ENCODE measurements at regions not wholly inside any gene's neighbourhood (a gene's known extent, or its start where the extent isn't known, plus 50 kb on each side); places are given as distances from the start of the nearest gene placed in this dataset.
"Not testable (repeated sequence)": the region's sequence is repeated elsewhere in the genome, so short reads cannot be mapped to it uniquely, and the experiment has no call there.

DNA sequence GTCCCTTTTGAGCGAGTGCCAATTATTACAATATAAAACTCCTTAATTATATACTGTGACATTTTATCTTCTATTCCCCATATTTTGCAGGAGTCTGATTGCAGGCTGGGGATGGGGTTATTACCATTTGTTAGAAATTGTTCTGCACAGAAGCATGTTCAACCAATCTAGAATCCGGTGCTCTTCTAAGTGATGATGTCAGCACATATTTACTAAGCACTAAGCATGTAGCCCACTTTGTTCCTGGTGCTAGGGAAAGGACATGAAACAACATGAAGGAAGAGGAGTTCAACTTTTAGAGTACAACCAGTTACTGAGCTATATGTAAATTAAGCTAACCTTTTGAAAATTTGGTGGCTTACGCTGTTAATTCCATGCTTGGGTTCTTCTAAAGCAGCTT lies 52.8 kb upstream of the IL1RAPL2 start:
- no peak for DNase-seq
- Mint-ChIP-seq H3K9me3 (no peaks in the 10 kb centered on the region), H3K27ac (no peak overlapping the region), H3K36me3 (no peaks in the 10 kb centered on the region), H3K27me3 (no peaks in the 10 kb centered on the region), H3K4me3 (no peak overlapping the region), H3K4me1 (no peaks in the 10 kb centered on the region)

DNA sequence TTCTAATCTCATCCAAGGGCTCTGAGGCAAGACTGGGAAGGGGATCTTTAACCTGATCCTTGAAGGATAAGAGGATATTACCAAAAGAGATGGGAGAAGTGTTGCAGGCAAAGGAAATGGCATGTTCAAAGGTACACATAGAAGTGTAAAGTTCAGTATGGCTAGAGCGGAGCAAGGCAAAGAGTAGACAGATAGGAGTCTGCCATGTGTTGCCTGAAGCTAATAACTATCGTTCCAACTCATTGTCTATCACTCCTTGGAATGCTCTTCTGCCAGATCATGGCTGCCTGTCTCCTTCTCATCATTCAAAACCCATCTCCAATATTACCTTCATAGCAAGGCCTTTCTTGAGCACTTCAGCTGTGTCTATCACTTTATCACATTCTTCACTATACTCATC lies 55.2 kb upstream of the IL1RAPL2 start:
- H3K9me3 Mint-ChIP-seq = no peaks in the 10 kb centered on the region
- no peak overlapping the region for H3K27ac Mint-ChIP-seq
- DNase-seq = no peak
- H3K36me3 Mint-ChIP-seq = no peaks in the 10 kb centered on the region
- no peaks in the 10 kb centered on the region for H3K27me3 Mint-ChIP-seq
- H3K4me3 Mint-ChIP-seq = no peak overlapping the region
- H3K4me1 Mint-ChIP-seq = no peaks in the 10 kb centered on the region

DNA sequence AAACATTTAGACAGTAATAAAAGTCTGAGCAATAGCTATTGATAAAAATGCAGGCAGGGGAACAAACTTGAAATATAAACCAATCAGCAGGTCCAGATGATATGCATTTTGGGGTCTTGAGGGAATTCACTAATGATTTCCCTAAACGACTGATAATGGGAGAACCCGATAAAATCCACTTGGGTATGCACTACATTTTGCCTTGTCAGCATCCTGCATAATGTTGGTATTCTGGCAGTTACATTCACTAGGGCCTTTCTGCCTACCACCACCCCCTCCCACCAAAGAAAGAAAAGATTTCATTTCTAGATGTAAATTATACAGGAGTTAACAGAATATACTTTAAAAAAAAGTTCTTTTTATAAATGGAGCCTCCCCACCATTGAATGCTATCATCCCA lies 63.5 kb upstream of the IL1RAPL2 start:
- Mint-ChIP-seq H3K36me3 (no peaks in the 10 kb centered on the region), H3K4me1 (no peaks in the 10 kb centered on the region), H3K9me3 (no peaks in the 10 kb centered on the region), H3K27me3 (no peaks in the 10 kb centered on the region), H3K4me3 (no peak overlapping the region), H3K27ac (no peak overlapping the region)
- no peak for DNase-seq

DNA sequence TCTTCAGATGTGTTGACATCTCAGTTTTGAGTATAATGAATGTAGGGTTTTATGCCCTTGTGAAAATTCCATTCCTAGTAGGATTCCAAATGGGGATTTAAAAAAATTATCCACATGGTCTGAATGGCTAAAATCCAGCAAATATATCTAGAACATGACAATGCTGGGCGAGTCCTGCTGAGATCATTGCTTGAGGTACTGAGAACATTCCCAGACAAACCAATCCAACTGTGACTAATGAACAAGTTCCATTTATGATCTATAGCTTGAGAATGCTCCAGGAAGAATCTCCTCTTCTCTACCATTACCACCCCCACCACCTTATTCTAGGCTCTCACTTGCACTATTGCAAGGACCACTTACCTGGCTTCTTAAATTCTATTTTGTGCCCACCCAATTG lies 77.2 kb upstream of the IL1RAPL2 start:
- Mint-ChIP-seq H3K4me3 (no peak overlapping the region), H3K4me1 (no peaks in the 10 kb centered on the region), H3K27ac (no peak overlapping the region), H3K27me3 (no peaks in the 10 kb centered on the region), H3K36me3 (no peaks in the 10 kb centered on the region), H3K9me3 (no peaks in the 10 kb centered on the region)
- DNase-seq = no peak

DNA sequence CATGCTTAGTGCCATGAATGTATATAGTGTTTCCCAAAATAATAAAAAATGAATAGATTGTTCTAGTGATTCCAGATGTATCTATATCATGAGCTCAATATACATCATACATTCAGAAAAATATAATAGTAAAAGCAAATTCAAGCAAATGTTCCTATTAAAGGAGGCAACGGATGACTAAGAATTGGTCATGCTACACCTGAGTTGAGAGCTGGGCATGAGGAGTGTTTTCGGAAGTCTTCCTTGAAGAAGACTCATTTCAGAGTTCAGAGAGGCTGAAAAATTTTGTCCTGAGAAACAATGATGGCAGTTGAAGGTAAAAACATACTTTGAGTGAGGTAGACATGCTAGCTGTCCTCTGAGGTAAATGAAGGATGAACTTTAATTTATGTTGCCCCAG lies 79.3 kb upstream of the IL1RAPL2 start:
- Mint-ChIP-seq H3K9me3 (no peaks in the 10 kb centered on the region), H3K4me1 (no peaks in the 10 kb centered on the region), H3K27me3 (no peaks in the 10 kb centered on the region), H3K27ac (no peak overlapping the region), H3K36me3 (no peaks in the 10 kb centered on the region), H3K4me3 (no peak overlapping the region)
- DNase-seq = no peak

DNA sequence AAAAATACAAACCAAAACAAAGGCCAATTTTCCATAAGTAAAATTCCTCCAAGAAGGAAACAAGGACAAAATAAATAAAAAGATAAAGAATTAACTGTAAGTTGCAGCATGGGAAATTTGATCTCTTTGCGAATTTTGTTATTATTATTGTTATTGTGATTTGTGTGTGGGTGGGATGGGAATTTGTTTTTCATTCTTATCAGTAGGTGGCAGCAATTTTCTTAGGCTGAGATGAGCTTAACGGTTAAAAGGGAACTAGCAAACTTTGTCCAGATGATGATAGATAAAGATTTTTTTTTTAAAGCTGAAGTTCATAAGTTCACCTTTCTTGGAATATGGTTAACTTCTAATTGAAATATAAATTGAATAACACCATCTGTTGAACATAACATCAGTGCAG lies 83.2 kb upstream of the IL1RAPL2 start:
- Mint-ChIP-seq H3K4me1 (no peaks in the 10 kb centered on the region), H3K27me3 (no peaks in the 10 kb centered on the region), H3K27ac (no peak overlapping the region), H3K4me3 (no peak overlapping the region), H3K9me3 (no peaks in the 10 kb centered on the region), H3K36me3 (no peaks in the 10 kb centered on the region)
- no peak for DNase-seq

DNA sequence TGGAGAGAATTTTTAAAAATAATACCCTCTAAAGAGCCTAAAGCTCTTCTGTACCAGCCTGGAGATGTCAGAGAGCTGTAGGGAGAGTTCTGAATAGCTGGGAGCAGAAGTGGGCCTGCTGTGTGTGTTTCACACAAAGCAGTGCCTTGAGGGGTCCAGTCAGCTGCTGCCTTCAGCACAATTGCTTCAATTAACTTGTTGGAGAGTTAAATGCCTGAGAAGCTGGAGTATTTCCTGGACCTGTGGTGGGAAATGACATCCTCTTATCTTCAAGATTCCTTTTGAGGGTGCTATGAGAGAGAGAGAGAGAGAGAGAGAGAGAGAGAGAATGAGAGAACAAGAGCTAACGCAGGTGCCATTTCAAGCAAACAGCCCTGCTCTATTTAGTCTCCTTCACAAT lies 96.2 kb upstream of the IL1RAPL2 start:
- Mint-ChIP-seq H3K36me3 (no peaks in the 10 kb centered on the region), H3K4me1 (no peaks in the 10 kb centered on the region), H3K4me3 (no peak overlapping the region), H3K27me3 (no peaks in the 10 kb centered on the region), H3K27ac (no peak overlapping the region), H3K9me3 (no peaks in the 10 kb centered on the region)
- no peak for DNase-seq

DNA sequence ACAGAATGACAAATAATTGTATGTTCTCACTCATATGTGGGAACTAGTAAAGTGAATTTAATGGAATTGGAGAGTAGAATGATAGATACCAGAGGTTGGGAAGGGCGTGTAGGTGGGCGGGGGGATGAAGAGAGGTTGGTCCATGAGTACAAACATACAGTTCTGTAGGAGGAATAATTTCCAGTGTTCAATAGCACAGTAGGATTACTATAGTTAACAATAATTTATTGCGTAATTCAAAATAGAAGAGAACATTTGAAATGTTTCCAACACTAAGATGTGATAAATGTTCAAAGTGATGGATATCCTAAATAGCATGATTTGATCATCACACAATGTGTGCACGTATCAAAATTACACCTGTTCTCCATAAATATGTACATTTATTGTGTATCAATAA lies 106.2 kb upstream of the IL1RAPL2 start:
- peaks cover 6% of the 10 kb centered on the region for H3K9me3 Mint-ChIP-seq
- H3K27ac Mint-ChIP-seq = no peak overlapping the region

DNA sequence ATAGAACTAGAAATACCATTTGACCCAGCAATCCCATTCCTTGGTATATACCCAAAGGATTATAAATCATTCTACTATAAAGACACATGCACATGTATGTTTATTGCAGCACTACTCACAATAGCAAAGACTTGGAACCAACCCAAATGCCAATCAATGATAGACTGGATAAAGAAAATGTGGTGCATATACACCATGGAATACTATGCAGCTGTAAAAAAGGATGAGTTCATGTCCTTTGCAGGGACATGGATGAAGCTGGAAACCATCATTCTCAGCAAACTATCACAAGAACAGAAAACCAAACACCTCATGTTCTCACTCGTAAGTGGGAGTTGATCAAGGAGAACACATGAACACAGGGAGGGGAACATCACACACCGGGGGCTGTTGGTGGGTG lies 108.9 kb upstream of the IL1RAPL2 start:
- not testable (repeated sequence) for DNase-seq, H3K36me3 Mint-ChIP-seq, H3K27ac Mint-ChIP-seq, H3K9me3 Mint-ChIP-seq, H3K4me1 Mint-ChIP-seq, H3K4me3 Mint-ChIP-seq, H3K27me3 Mint-ChIP-seq

More for the DNA sequence above, 106.2 kb upstream of the IL1RAPL2 start:
- no peaks in the 10 kb centered on the region for H3K27me3 Mint-ChIP-seq
- no peak overlapping the region for H3K4me3 Mint-ChIP-seq
- H3K36me3 Mint-ChIP-seq = no peaks in the 10 kb centered on the region
- H3K4me1 Mint-ChIP-seq = no peaks in the 10 kb centered on the region
- no peak for DNase-seq

DNA sequence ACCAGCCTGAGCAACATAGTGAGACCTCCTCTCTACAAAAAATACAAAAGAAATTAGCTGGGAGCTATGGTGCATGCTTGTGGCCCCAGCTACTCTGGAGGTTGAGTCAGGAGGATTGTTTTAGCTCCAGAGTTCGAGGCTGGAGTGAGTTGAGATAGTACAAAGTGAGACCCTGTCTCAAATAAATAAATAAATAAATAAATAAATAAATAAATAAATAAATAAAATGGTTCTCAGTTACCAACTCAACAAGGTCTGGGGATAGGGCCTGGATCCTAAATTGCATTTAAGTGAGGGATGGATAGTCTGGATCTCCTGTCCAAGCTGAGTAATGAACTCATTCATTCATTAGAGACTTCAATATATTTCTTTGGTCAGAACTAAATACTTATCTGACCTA lies 115.7 kb upstream of the IL1RAPL2 start:
- Mint-ChIP-seq H3K27ac (no peak overlapping the region), H3K27me3 (no peaks in the 10 kb centered on the region), H3K9me3 (no peaks in the 10 kb centered on the region), H3K36me3 (no peaks in the 10 kb centered on the region), H3K4me3 (no peak overlapping the region), H3K4me1 (no peaks in the 10 kb centered on the region)
- DNase-seq = no peak

DNA sequence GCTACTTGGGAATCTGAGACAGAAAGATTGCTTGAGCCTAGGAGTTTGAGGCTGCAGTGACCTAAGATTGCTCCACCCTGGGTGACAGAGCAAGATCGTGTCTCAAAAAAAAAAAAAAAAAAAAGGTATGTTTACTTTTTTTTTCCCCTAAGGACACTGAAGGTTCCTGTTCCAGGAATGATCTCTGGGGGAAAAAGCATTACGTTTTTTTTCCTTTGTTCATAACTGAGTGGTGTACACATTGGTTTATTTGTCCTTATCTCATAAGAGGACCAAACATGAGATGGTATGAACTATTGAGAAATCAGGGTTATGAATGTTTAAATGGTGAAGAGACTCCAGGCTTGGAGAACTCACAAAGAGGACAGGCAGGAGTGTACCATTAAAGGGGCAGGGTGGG lies 120.4 kb upstream of the IL1RAPL2 start:
- Mint-ChIP-seq H3K4me3 (no peak overlapping the region), H3K9me3 (no peaks in the 10 kb centered on the region), H3K36me3 (no peaks in the 10 kb centered on the region), H3K27ac (no peak overlapping the region), H3K27me3 (no peaks in the 10 kb centered on the region), H3K4me1 (no peaks in the 10 kb centered on the region)
- DNase-seq = no peak

DNA sequence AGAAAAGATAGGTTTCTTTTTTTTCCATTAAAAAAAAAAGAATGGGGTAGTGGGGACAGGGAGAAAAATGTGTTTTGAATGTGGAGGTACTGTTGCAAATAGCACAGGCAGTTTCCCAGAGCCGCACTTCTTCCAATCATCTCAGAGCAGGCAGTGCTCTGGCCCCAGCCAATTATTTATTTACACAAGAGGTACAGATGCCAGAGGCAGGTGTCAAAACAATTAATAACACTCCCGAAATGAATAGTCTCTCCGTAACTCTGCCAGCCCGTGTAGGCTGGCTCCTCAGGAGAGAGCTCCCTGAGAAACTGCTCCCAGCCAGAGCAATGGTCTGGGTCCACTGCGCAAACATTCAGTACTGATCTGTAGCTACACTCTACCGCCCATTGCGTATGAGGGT lies 130.8 kb upstream of the IL1RAPL2 start:
- Mint-ChIP-seq H3K4me3 (no peak overlapping the region), H3K9me3 (no peaks in the 10 kb centered on the region), H3K36me3 (no peaks in the 10 kb centered on the region), H3K27me3 (no peaks in the 10 kb centered on the region), H3K4me1 (no peaks in the 10 kb centered on the region), H3K27ac (no peak overlapping the region)
- DNase-seq = no peak

DNA sequence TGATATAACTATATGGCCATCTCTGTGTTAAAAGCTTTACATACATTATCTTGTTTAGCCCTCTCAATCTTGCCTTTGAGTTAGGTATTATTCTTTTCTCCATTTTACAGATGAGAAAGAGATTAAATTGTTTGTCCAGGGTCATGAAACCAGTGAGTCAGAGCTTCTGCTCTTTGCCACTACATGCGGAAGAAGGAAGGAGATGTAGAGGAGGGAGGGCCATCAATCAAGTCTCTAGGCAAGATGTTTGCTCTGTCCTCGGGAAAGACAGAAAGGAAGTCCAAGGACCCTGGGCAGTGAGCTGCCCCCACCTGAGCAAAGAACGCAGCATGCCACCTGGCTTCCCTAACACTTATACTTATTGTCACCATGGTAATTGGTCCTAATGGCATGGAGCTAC lies 133.7 kb upstream of the IL1RAPL2 start:
- no peak overlapping the region for H3K4me3 Mint-ChIP-seq
- no peak overlapping the region for H3K27ac Mint-ChIP-seq
- H3K36me3 Mint-ChIP-seq = no peaks in the 10 kb centered on the region
- no peaks in the 10 kb centered on the region for H3K9me3 Mint-ChIP-seq
- no peaks in the 10 kb centered on the region for H3K27me3 Mint-ChIP-seq
- no peaks in the 10 kb centered on the region for H3K4me1 Mint-ChIP-seq
- no peak for DNase-seq

DNA sequence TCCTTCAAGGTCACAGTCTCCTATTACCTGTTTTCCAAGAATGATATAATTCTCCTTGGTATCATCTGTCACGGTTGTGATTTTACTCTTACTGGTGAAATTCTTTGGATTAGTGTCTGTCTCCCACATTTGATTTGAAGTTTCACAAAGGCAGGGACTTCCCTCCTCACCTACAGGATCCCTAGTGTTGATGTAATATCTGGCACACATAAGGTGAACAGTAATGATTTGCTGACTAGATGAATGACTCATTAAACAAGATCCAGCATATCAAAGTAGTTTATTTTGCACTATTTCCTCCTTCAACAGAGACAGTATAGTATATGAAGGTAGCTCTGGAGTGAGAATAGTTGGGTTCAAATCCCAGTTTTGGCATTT lies 135.3 kb upstream of the IL1RAPL2 start:
- Mint-ChIP-seq H3K27ac (no peak overlapping the region), H3K27me3 (no peaks in the 10 kb centered on the region), H3K9me3 (no peaks in the 10 kb centered on the region), H3K4me1 (no peaks in the 10 kb centered on the region), H3K4me3 (no peak overlapping the region), H3K36me3 (no peaks in the 10 kb centered on the region)
- no peak for DNase-seq

DNA sequence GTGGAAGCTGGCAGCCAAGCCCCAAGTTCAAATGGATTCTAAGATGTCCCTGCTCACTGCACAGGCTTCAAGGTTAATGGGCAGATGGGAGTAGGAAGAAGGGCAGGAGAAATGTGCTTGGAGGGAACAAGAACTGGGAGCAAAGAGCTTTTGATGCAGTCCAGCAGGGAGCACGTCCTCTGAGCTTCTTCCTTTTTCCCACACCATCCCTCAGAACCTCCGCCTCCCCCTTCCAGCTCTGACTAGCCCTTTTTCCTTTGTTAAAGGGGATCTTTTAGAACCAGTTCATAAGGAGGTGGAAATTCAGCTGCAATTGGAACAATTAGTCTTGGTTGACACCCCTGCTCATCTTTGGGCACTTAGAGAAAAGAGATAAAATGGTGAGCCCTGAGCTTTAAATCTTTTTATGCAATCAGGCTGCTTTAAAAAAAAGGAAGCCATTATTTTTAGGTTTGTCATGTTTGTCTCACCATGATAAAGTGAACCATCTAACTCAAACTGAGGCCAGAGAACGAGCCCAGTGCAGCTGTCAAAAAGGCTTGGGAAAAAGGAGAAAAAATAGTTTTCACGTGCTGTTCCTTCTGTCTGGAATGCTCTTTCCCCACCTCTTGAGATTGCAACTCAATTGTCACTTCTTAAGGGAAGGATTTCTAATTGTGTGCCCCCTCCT lies 135.8 kb upstream of the IL1RAPL2 start:
- H3K27me3 Mint-ChIP-seq = no peaks in the 10 kb centered on the region
- no peaks in the 10 kb centered on the region for H3K36me3 Mint-ChIP-seq
- no peak overlapping the region for H3K27ac Mint-ChIP-seq
- no peaks in the 10 kb centered on the region for H3K9me3 Mint-ChIP-seq
- H3K4me1 Mint-ChIP-seq = no peaks in the 10 kb centered on the region
- no peak for DNase-seq
- H3K4me3 Mint-ChIP-seq = no peak overlapping the region

DNA sequence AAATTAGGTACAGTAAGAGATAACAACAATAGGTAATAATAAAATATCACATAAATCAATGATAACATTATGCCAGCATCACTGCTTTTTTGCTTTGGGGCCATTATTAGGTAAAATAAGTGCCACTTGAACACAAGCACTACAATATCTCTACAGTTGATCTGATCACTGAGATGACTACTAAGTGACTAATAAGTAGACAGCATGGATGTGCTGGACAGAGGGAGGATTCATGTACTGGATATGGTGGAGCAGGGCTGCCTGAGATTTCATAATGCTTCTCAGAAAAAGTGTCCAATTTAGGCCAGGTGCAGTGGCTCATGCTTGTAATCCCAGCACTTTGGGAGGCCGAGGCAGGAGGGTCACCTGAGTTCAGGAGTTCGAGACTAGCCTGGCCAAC lies 137.8 kb upstream of the IL1RAPL2 start:
- H3K27ac Mint-ChIP-seq = no peak overlapping the region
- DNase-seq = no peak
- no peaks in the 10 kb centered on the region for H3K9me3 Mint-ChIP-seq
- H3K4me1 Mint-ChIP-seq = no peaks in the 10 kb centered on the region
- no peak overlapping the region for H3K4me3 Mint-ChIP-seq
- no peaks in the 10 kb centered on the region for H3K27me3 Mint-ChIP-seq
- H3K36me3 Mint-ChIP-seq = no peaks in the 10 kb centered on the region

DNA sequence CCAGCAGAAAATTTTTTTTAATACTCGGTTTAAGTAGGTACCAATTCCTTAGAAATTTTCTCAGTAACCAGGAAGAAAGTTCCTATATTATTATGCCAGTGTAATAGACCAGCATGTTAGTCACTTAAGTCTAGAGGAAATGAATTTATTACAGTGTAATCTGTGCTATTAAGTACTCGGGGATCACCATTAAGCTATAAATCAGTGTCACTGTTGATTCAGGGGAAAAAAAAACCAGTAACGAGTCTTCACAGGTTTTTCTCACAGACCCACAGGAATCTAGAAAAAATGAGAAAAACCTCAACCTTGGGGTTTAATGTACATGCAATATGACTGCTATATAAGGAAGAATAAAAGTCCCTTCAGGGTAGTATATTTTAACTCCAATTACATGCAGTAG lies 138.3 kb upstream of the IL1RAPL2 start:
- Mint-ChIP-seq H3K4me3 (no peak overlapping the region), H3K36me3 (no peaks in the 10 kb centered on the region), H3K27ac (no peak overlapping the region), H3K9me3 (no peaks in the 10 kb centered on the region), H3K4me1 (no peaks in the 10 kb centered on the region), H3K27me3 (no peaks in the 10 kb centered on the region)
- no peak for DNase-seq

All from activated naive CD8-positive, alpha-beta T cell treated with anti-CD3 and anti-CD28 coated beads for 36 hours (primary cell).